HCT116 (cell line): ENCODE measurements at regions not wholly inside any gene's neighbourhood (a gene's known extent, or its start where the extent isn't known, plus 50 kb on each side); places are given as distances from the start of the nearest gene placed in this dataset.

ENCODE experiments used
- ATAC-seq: fragments of 200-7000 bp; cut with Tn5 transposase; 2 replicates; pipeline ENCODE4 v1.9.1; 2020; ENCODE audit warnings: mild to moderate bottlenecking, moderate library complexity
- BruUV-seq: library from RNA; stranded (reverse); fragments of 400-500 nt; replicated peaks from 2 replicates; lab custom pipeline; 2021; lab: Mats Ljungman, UMichigan
- CTCF ChIA-PET: fragments of 300-600 bp; sonication (Branson Sonifier 250); formaldehyde crosslinking; loops from one replicate; lab custom pipeline; 2021; ENCODE audit warnings: antibody characterized with exemption; lab: Charles Lee
- POLR2A ChIA-PET: fragments of 300-600, 350-600 bp; sonication (Branson Sonifier 250); formaldehyde crosslinking; loops from one replicate; lab custom pipeline; 2021; ENCODE audit warnings: antibody characterized with exemption; lab: Charles Lee
- RAD21 ChIA-PET, 2 experiments: fragments of 300-600 bp; sonication (Branson Sonifier 250); formaldehyde crosslinking; loops; one replicate each; lab custom pipeline; 2023; ENCODE audit warnings: low total read pairs in 2 of 2; ENCODE audit not compliant: uncharacterized antibody in 2 of 2, unreplicated experiment in 2 of 2, low non-redundant PET in 1 of 2; lab: Charles Lee
- DNase-seq: peaks from one replicate; pipeline ENCODE4 v3.0.0-alpha.2; 2010; ENCODE audit warnings: low read depth, low spot score
- H2AFZ ChIP-seq: fragments of 200-600 bp; shearing (Covaris generic), sonication (generic); 2 replicates; pipeline ENCODE4 v1.6.1; 2017; ENCODE audit warnings: low read depth, mixed run types, mixed read lengths, antibody characterized with exemption, low read length; ENCODE audit not compliant: poor library complexity, severe bottlenecking
- H3K27ac ChIP-seq: 2 replicates; pipeline ENCODE4 v1.5.1; 2012; ENCODE audit warnings: low read depth, low read length
- H3K27me3 ChIP-seq: fragments of 200-600 bp; sonication (generic); 2 replicates; pipeline ENCODE4 v1.6.1; 2016; ENCODE audit warnings: mixed run types, low read length, mixed read lengths; ENCODE audit not compliant: insufficient read depth
- H3K36me3 ChIP-seq, 2 experiments: fragments of 200-500 bp in 1 of 2; fragments of 200-600 bp in 1 of 2; sonication (Bioruptor generic) in 1 of 2; sonication (generic) in 1 of 2; 2 replicates each; pipeline versions ENCODE4 v1.5.1 to v1.6.1; 2014 to 2016; ENCODE audit warnings: low read length in 2 of 2, inconsistent platforms in 1 of 2, mixed read lengths in 1 of 2, mixed run types in 1 of 2; ENCODE audit not compliant: insufficient read depth in 2 of 2, control insufficient read depth in 1 of 2
- H3K4me1 ChIP-seq, 2 experiments: fragments of 200-600 bp in 1 of 2; sonication (generic) in 1 of 2; 2 replicates each; pipeline versions ENCODE4 v1.5.1 to v1.6.1; 2012 to 2017; ENCODE audit warnings: low read length in 2 of 2, inconsistent platforms in 1 of 2, mild to moderate bottlenecking in 1 of 2, mixed read lengths in 1 of 2, mixed run types in 1 of 2, moderate library complexity in 1 of 2; ENCODE audit not compliant: insufficient read depth in 2 of 2, control insufficient read depth in 1 of 2
- H3K4me2 ChIP-seq: fragments of 200-600 bp; sonication (generic); 2 replicates; pipeline ENCODE4 v1.6.1; 2017; ENCODE audit warnings: mixed run types, low read length, mixed read lengths
- H3K4me3 ChIP-seq, 2 experiments: fragments of 200-600 bp in 1 of 2; sonication (generic) in 1 of 2; replicated peaks in 1 of 2; 2 replicates each; pipeline ENCODE4 v1.5.1; 2011 to 2016; ENCODE audit warnings: low read length in 2 of 2, control low read depth in 1 of 2, low read depth in 1 of 2, mild to moderate bottlenecking in 1 of 2, mixed read lengths in 1 of 2, mixed run types in 1 of 2
- H3K79me2 ChIP-seq: fragments of 200-600 bp; sonication (generic); 2 replicates; pipeline ENCODE4 v1.6.1; 2017; ENCODE audit warnings: mild to moderate bottlenecking, mixed run types, low read length, moderate library complexity, mixed read lengths; ENCODE audit not compliant: insufficient read depth
- H3K9ac ChIP-seq: fragments of 200-600 bp; sonication (generic); 2 replicates; pipeline ENCODE4 v1.6.1; 2016; ENCODE audit warnings: low read length, mixed read lengths
- H3K9me2 ChIP-seq: fragments of 200-600 bp; sonication (generic), shearing (Covaris generic); 2 replicates; pipeline ENCODE4 v1.6.1; 2017; ENCODE audit warnings: mixed run types, mild to moderate bottlenecking, moderate library complexity; ENCODE audit not compliant: insufficient read depth
- H3K9me3 ChIP-seq, 2 experiments: fragments of 200-500 bp in 1 of 2; fragments of 200-600 bp in 1 of 2; sonication (Bioruptor generic) in 1 of 2; sonication (generic) in 1 of 2; 2 replicates each; pipeline ENCODE4 v1.6.1; 2014 to 2017; ENCODE audit warnings: low read length in 2 of 2, mixed read lengths in 2 of 2, inconsistent platforms in 1 of 2, low read depth in 1 of 2, mild to moderate bottlenecking in 1 of 2, mixed run types in 1 of 2, moderate library complexity in 1 of 2; ENCODE audit not compliant: control insufficient read depth in 1 of 2, insufficient read depth in 1 of 2
- H4K20me1 ChIP-seq: fragments of 200-600 bp; sonication (generic), shearing (Covaris generic); 2 replicates; pipeline ENCODE4 v1.6.1; 2017; ENCODE audit warnings: mixed run types, mild to moderate bottlenecking, moderate library complexity; ENCODE audit not compliant: insufficient read depth
- CBX3 ChIP-seq: IDR thresholded peaks from 2 replicates; pipeline ENCODE4 v1.6.1; 2012; ENCODE audit warnings: low read depth
- CEBPB ChIP-seq: IDR thresholded peaks from 2 replicates; pipeline ENCODE4 v1.6.1; 2012; ENCODE audit warnings: low read depth
- CTCF ChIP-seq, 3 experiments: fragments of 200-600 bp in 1 of 3; sonication (generic) in 1 of 3; IDR thresholded peaks in 2 of 3; conservative IDR thresholded peaks in 1 of 3; 2 replicates each; pipeline ENCODE4 v1.5.1; 2012 to 2017; ENCODE audit warnings: low read depth in 2 of 3, low read length in 2 of 3, antibody characterized with exemption in 1 of 3, borderline replicate concordance in 1 of 3, control low read depth in 1 of 3, mild to moderate bottlenecking in 1 of 3, mixed read lengths in 1 of 3, mixed run types in 1 of 3, moderate library complexity in 1 of 3; ENCODE audit not compliant: insufficient read depth in 1 of 3
- EGR1 ChIP-seq: IDR thresholded peaks from 2 replicates; pipeline ENCODE4 v1.6.1; 2012; ENCODE audit warnings: low read depth
- EZH2 ChIP-seq: fragments of 200-600 bp; sonication (generic); IDR thresholded peaks from 2 replicates; pipeline ENCODE4 v1.6.1; 2017; ENCODE audit warnings: antibody characterized with exemption, mixed run types
- FOSL1 ChIP-seq: IDR thresholded peaks from 2 replicates; pipeline ENCODE4 v1.6.1; 2012; ENCODE audit warnings: low read depth
- POLR2A ChIP-seq: IDR thresholded peaks from 2 replicates; pipeline ENCODE4 v1.7.0; 2011; ENCODE audit warnings: borderline replicate concordance; ENCODE audit not compliant: insufficient read depth, insufficient read length; ENCODE audit errors: extremely low read depth
- POLR2AphosphoS5 ChIP-seq: IDR thresholded peaks from 2 replicates; pipeline ENCODE4 v1.6.1; 2011; ENCODE audit warnings: mild to moderate bottlenecking, low read depth, low read length, moderate library complexity
- RAD21 ChIP-seq: IDR thresholded peaks from 2 replicates; pipeline ENCODE4 v1.6.1; 2012; ENCODE audit warnings: low read depth, mild to moderate bottlenecking
- SIN3A ChIP-seq: IDR thresholded peaks from 2 replicates; pipeline ENCODE4 v1.6.1; 2012; ENCODE audit warnings: low read depth
- SP1 ChIP-seq: IDR thresholded peaks from 2 replicates; pipeline ENCODE4 v1.6.1; 2012; ENCODE audit warnings: low read depth
- SRF ChIP-seq: IDR thresholded peaks from 2 replicates; pipeline ENCODE4 v1.6.1; 2012; ENCODE audit warnings: low read depth
- TCF7L2 ChIP-seq: IDR thresholded peaks from 2 replicates; pipeline ENCODE4 v1.7.0; 2011; ENCODE audit warnings: borderline replicate concordance, inconsistent platforms; ENCODE audit not compliant: insufficient read depth, insufficient read length; ENCODE audit errors: extremely low read depth
- YY1 ChIP-seq: IDR thresholded peaks from 2 replicates; pipeline ENCODE4 v1.6.1; 2011; ENCODE audit warnings: low read length, low read depth, moderate library complexity, mild to moderate bottlenecking; ENCODE audit not compliant: insufficient replicate concordance; ENCODE audit errors: extremely low read depth
- ZBTB33 ChIP-seq: IDR thresholded peaks from 2 replicates; pipeline ENCODE4 v1.6.1; 2011; ENCODE audit warnings: mild to moderate bottlenecking, low read length, moderate library complexity; ENCODE audit not compliant: insufficient replicate concordance; ENCODE audit errors: extremely low read depth
- ZFX ChIP-seq: fragments of 450-650 bp; IDR thresholded peaks from 2 replicates; pipeline ENCODE4 v1.6.1; 2017
- intact Hi-C: fragments of 100-400 bp; cut with micrococcal nuclease; formaldehyde crosslinking; loops from 2 replicates; pipeline ENCODE4 v1.10.0; 2022
- TF ChIP-seq, protein P1 (sequence below): IDR thresholded peaks from 2 replicates; pipeline ENCODE4 v1.6.1; 2012

DNA sequence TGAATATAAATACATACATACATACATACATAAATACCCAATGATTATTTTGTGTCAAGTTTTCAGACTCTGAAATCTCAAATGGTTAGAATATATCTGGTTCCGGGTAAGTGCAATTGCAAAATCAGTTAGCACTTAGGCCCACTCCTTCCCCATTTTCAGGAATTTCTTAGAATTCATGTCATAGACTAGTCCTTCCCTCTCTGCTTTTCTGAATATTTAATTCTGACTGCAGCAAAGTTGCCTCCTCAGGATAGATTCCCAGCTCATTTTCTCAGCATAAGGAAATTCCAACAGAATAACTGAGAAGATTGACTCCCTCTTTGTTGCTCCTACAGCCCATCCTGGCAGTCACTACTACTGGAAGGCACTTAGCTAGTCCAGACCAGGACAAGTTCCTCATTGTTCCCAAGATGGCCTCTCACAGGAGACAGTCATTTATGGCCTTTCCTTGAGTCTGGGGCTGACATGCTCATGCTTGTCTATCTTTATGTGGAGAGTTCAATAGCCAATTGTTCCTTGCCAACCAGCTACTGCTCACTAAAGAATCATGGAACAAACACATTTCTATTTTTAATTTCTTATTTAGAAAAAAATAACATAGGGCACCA lies 142.9 kb upstream of the ITGB1 start:
- ChIA-PET POLR2A (no interaction called here), CTCF (interaction anchor here (0.9 kb wide), 1 partner anchor 92 kb away, joined by 3 read pairs; no protein-coding TSS in a partner anchor), RAD21 (no interaction called here)
- Histone ChIP-seq H2AFZ (no peak overlapping the region), H3K4me3 (no peak overlapping the region), H3K27me3 (no peaks in the 10 kb centered on the region), H3K9me2 (no peaks in the 10 kb centered on the region), H3K9ac (no peak overlapping the region), H3K36me3 (no peaks in the 10 kb centered on the region), H3K4me2 (no peak overlapping the region), H3K27ac (no peak overlapping the region), H3K4me1 (no peaks in the 10 kb centered on the region), H4K20me1 (no peaks in the 10 kb centered on the region), H3K79me2 (no peaks in the 10 kb centered on the region), H3K9me3 (no peaks in the 10 kb centered on the region; a peak in 1 of 4 replicates)
- TF ChIP-seq TCF7L2 (no peak), CBX3 (no peak)
- no peak for DNase-seq
- no TSS peak for BruUV-seq
- intact Hi-C loops: no loop called here
- no peak for ATAC-seq

DNA sequence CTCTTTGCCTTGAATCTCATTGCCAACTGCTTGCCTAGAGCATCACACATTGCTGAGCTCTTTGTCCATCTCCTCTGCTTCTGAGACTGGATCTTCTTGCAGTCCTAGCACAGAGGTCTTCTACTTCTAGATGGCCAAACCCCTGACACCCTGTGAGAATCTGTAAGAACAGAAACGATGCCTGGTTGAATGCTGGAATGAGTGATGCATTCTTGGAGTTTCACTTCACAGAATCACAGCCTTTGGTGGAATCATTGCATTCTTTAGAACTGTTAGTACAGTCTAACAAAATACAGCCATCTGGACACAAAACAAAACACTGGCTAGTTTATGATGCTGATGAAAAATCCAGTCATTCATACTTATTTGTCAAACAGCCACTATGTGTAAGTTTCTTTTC lies 141.7 kb upstream of the ITGB1 start:
- Histone ChIP-seq H3K9me3 (no peaks in the 10 kb centered on the region; a peak in 1 of 4 replicates), H4K20me1 (no peaks in the 10 kb centered on the region), H3K9ac (no peak overlapping the region), H3K27me3 (no peaks in the 10 kb centered on the region), H3K4me2 (no peak overlapping the region), H3K4me3 (no peak overlapping the region), H3K9me2 (no peaks in the 10 kb centered on the region), H3K27ac (no peak overlapping the region), H2AFZ (no peak overlapping the region), H3K36me3 (no peaks in the 10 kb centered on the region), H3K4me1 (no peaks in the 10 kb centered on the region), H3K79me2 (no peaks in the 10 kb centered on the region)
- ChIA-PET CTCF (interaction anchor here (0.8 kb wide), 1 partner anchor 16 kb away, joined by 3 read pairs; no protein-coding TSS in a partner anchor), POLR2A (no interaction called here), RAD21 (no interaction called here)
- intact Hi-C loops: no loop called here
- DNase-seq (no peak), ATAC-seq (no peak)
- BruUV-seq: no TSS peak
- TF ChIP-seq EZH2 (no peak), SP1 (no peak), ZBTB33 (no peak), POLR2AphosphoS5 (no peak), FOSL1 (no peak), CBX3 (no peak), TCF7L2 (no peak), RAD21 (no peak), SRF (no peak), CEBPB (no peak), SIN3A (no peak), POLR2A (no peak), EGR1 (no peak), YY1 (no peak), CTCF (IDR thresholded peaks at IDR 0.05 in 2 of 3, conservative IDR thresholded peaks at IDR 0.05 in 1 of 3; ENCODE audit: borderline replicate concordance in 1 of 3, insufficient read depth in 1 of 3, low read depth in 2 of 3, low read length in 2 of 3) (no peak), ZFX (no peak)
- TF ChIP-seq, protein P1, sequence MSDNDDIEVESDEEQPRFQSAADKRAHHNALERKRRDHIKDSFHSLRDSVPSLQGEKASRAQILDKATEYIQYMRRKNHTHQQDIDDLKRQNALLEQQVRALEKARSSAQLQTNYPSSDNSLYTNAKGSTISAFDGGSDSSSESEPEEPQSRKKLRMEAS: no peak
